ENCODE measurements at regions not wholly inside any gene's neighbourhood (a gene's known extent, or its start where the extent isn't known, plus 50 kb on each side); places are given as distances from the start of the nearest gene placed in this dataset.

GRCh38 chr3:118001380-118001779 lies 1033.3 kb downstream of the IGSF11 start:
- DNase-seq, result no peak

- DNase-seq, result no peak
These were observed 1022.7 kb downstream of the IGSF11 start for GRCh38 chr3:118011910-118012309.

DNA sequence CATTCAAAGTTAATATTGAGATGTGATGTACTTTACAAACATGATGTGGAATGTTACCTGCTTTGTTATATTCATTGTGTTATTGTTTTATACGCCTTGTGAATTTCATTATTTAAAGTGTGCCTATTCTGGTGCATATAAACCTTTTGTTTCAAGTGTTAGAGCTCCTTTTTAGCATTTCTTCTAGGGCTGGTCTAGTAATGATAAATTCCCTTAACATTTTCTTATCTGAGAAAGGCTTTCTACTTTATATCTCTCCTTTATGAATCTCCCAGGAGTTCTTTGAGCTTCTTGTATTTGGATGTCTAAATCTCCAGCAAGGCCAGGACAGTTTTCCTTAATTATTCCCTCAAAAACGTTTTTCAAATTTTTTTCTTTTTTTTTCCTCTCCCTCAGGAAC lies 1005.6 kb downstream of the IGSF11 start:
- no peak for DNase-seq

GRCh38 chr3:118036215-118036614 lies 998.4 kb downstream of the IGSF11 start:
- no peak for DNase-seq

GRCh38 chr3:118055381-118055780 lies 979.3 kb downstream of the IGSF11 start:
- no peak for DNase-seq

DNA sequence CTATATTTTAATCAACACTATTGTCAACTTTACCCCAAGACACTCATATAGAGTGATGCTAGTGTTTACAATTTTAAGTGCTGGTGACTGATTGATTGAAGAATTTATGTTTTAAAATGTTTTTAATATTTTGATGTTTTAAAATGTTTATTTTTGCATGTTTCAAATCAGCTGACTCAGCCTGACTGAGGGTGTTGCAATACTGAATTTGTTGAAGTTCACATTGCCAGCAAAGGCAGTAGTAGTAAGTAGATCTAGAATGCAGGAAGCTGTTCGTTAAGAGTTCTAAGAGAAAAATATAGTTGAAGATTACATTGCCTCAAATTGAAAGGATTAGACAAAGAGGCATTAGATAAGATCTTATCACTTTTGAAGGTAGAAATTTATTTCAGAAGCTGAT lies 977.6 kb downstream of the IGSF11 start:
- DNase-seq, result no peak

GRCh38 chr3:118059096-118059495 lies 975.5 kb downstream of the IGSF11 start:
- DNase-seq, result no peak

- DNase-seq, result no peak
These were observed 967.2 kb downstream of the IGSF11 start for GRCh38 chr3:118067439-118067838.

GRCh38 chr3:118075873-118076272 lies 958.8 kb downstream of the IGSF11 start:
- no peak for DNase-seq

GRCh38 chr3:118077332-118077731 lies 957.3 kb downstream of the IGSF11 start:
- no peak for DNase-seq

- peak; percentile 80 for DNase-seq
These were observed 953.8 kb downstream of the IGSF11 start for GRCh38 chr3:118080889-118081288.

DNA sequence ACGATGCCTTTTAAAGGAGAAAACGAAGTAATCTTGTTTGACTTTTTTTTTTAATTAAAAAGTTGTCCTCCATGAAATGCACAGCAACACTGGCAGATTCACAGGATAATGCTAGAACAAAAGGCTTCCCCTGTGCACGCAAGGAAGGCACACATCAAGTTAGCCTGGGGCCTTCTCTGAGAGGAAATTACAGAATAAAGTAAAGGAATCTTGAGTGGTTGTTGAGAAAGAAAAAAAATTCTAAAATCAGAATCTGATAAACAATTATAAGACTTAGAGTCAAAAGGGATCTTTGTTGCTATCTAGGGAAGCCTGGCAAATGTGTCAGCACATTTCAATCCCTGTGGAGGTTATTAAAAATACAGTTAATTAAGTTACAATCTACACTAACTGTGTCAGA lies 946.0 kb downstream of the IGSF11 start:
- DNase-seq, result no peak

GRCh38 chr3:118089563-118089962 lies 945.1 kb downstream of the IGSF11 start:
- no peak for DNase-seq

- DNase-seq, result no peak
These were observed 937.4 kb downstream of the IGSF11 start for GRCh38 chr3:118097226-118097625.

- no peak for DNase-seq
These were observed 937.0 kb downstream of the IGSF11 start for GRCh38 chr3:118097660-118098059.

GRCh38 chr3:118098827-118099226 lies 935.8 kb downstream of the IGSF11 start:
- no peak for DNase-seq

DNA sequence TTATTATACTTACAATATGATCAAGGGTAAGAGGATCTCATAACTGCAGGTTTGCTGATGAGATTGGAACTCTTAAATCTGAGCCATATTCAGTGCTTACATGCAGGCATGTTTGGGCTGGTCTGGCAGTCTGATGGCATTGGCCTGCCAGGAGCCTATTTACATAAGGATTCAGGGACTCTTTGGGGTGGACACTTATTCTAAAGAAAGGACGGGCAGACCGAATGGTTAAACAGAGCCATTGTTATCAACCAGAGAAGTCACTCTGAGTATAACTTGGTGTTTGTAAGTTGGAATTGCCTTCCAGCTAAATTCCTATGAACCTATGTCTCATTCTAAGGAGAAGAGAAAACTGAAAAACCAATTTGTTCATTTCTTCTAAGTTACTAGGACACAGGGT lies 932.8 kb downstream of the IGSF11 start:
- no peak for DNase-seq

- peak; percentile 5 for DNase-seq
These were observed 931.9 kb downstream of the IGSF11 start for GRCh38 chr3:118102737-118103136.

DNA sequence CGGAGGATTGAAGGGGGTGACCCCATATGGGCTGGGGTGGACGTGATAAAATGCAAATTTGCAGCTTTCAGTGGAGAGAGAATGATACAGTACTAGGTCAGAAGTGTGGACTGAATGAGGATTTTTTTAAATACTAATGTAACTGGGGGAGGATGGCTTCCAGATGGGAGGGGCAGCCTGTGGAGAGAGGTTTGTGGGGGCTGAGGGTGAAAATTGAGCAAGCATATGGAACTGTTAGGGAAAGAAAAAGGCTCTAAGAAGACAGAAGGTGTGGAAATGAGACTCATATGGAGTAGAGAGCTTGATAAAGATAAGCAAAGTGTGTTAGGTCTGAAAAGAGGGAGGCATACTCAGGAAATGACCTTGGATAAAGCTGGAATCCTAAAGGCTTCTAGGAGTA lies 926.4 kb downstream of the IGSF11 start:
- no peak for DNase-seq

GRCh38 chr3:118108769-118109168 lies 925.9 kb downstream of the IGSF11 start:
- no peak for DNase-seq

- no peak for DNase-seq
These were observed 924.4 kb downstream of the IGSF11 start for GRCh38 chr3:118110211-118110610.

DNA sequence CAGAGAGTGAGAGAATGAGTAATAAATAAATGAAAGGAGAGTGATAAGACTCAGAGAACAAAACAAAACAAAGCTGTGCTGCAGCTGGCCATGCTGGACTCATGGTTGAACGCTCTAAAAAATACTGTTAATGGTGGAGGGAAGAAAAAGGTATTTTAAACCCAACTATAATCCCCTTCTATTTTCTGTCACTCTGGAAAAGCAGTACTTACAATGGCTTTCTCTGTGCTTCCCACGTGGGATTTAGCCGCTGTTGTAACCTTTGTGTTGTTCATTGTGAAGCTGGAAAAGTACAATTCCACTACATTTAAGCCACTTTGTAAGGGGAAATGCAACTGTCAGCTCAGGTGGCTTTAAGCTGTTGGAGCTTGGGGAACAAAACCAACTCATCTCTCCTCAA lies 917.7 kb downstream of the IGSF11 start:
- DNase-seq, result no peak

GRCh38 chr3:118126751-118127150 lies 907.9 kb downstream of the IGSF11 start:
- no peak for DNase-seq

DNA sequence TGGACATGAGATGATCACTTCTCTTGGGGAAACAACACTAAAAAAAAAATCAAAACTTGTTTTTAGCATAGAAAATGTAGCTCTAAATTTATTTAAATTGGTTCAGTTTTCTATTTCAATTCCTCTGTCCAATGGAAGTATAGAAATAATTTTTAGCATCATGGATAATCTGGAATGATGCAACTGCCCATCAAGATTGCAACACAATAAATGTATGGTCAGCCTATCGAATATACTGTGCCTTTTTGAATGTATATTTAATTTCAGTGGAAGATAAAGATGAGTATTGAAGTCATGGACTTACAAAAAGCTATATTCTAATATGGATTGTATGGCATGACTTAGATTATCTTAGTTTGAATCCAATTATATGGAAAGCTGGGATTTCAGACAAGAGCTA lies 906.7 kb downstream of the IGSF11 start:
- DNase-seq, result no peak

DNA sequence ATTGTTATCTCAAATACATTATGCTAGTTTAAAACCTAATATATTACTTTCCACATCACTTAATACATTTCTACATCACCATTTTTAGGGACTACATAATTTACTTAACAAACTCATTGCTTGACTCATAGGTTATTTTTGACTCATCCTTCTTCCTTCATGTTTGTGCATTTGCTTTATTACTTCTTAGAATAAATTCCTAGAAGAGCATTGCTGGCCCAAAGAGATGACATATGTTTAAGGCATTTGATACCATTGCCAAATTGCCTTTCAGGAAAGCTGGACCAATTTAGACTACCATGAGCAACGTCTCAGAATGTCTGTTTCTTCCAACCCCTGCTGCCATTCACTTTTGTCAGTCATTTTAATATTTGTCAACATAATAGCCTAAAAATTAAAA lies 905.8 kb downstream of the IGSF11 start:
- no peak for DNase-seq

DNA sequence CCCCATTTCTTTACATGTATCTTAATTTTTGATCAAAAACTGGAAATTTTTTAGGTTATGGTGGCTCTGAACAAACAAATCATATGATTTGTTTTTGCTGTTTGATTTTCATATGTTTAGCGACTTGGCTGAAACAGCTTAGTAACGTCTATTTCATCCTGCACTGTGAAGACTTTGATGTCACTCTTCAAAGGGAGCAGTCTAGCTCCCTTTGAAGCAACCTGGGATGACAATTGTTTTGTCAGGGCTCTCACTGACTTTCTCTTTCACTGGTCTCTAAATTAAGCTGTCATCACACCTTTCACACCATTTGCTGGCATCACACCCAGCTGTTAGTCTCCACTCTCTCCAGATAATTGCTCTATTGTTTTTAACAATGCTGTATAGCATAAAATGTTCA lies 896.9 kb downstream of the IGSF11 start:
- no peak for DNase-seq
